GM06990 (cell line): ENCODE measurements at regions not wholly inside any gene's neighbourhood (a gene's known extent, or its start where the extent isn't known, plus 50 kb on each side); places are given as distances from the start of the nearest gene placed in this dataset.
A peak's percentile ranks its signal among the peaks of the same experiment; 100 is the strongest.

Experiments used
- DNase-seq: peaks from one replicate; pipeline ENCODE4 v3.0.0-alpha.2; 2011; ENCODE audit not compliant: insufficient read length; ENCODE audit errors: extremely low read depth
- H3K27me3 ChIP-seq: replicated peaks from 2 replicates; pipeline ENCODE4 v1.6.0; 2011; ENCODE audit warnings: low read length; ENCODE audit not compliant: control insufficient read depth, insufficient read depth
- H3K36me3 ChIP-seq: 2 replicates; pipeline ENCODE4 v1.5.1; 2011; ENCODE audit warnings: low read length; ENCODE audit not compliant: control insufficient read depth, insufficient read depth
- H3K4me3 ChIP-seq: replicated peaks from 2 replicates; pipeline ENCODE4 v1.5.1; 2011; ENCODE audit warnings: low read depth, mild to moderate bottlenecking, control low read depth, low read length
- TF ChIP-seq, protein P1 (sequence below): IDR thresholded peaks from 2 replicates; pipeline ENCODE4 v1.5.1; 2011; ENCODE audit warnings: low read length, control low read depth, mild to moderate bottlenecking, inconsistent platforms; ENCODE audit not compliant: insufficient read depth, poor library complexity, severe bottlenecking

DNA sequence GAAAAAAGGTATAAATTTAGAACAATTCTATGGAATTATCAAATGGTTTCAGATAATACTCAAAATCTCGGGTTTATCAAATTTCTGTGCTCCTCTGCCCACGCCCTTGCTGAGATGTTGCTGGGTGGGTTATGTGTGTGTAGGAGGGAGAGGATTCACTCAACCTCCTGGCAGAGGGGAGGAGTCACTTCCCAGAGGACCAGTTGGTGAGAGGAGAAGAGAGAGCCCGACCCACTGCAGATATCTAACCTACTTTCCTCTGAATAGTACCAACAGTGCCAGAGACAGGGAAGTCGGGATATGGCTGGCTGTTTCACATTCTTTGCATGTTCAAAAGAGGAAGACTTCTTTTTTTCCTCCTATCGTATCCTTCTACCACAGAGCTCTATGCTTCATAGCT is 187.1 kb upstream of the MAN1A1 start:
- H3K36me3 ChIP-seq = no peaks in the 10 kb centered on the region
- no peak overlapping the region for H3K4me3 ChIP-seq
- H3K27me3 ChIP-seq = no peaks in the 10 kb centered on the region
- no peak for DNase-seq
- TF ChIP-seq, protein P1, sequence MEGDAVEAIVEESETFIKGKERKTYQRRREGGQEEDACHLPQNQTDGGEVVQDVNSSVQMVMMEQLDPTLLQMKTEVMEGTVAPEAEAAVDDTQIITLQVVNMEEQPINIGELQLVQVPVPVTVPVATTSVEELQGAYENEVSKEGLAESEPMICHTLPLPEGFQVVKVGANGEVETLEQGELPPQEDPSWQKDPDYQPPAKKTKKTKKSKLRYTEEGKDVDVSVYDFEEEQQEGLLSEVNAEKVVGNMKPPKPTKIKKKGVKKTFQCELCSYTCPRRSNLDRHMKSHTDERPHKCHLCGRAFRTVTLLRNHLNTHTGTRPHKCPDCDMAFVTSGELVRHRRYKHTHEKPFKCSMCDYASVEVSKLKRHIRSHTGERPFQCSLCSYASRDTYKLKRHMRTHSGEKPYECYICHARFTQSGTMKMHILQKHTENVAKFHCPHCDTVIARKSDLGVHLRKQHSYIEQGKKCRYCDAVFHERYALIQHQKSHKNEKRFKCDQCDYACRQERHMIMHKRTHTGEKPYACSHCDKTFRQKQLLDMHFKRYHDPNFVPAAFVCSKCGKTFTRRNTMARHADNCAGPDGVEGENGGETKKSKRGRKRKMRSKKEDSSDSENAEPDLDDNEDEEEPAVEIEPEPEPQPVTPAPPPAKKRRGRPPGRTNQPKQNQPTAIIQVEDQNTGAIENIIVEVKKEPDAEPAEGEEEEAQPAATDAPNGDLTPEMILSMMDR = no peak

DNA sequence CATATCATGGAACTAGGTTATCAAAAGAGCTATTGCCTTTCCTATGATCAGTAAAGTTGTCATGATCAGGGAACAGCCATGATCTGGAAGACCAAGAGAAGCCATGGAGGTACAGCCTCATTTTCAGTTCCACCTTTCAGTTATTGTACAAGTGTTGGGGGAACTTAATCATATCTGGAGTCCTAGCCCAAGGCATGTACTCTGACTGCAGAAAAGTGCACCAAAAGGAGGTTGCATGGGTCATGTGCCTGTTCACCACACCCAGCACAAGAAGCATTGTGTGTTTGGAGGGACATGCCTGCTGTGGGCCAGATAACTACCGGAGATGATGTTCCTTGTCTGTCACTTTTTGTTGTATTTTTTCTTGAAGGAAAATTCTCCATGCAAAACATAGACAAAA is 185.8 kb upstream of the MAN1A1 start:
- Histone ChIP-seq H3K36me3 (no peaks in the 10 kb centered on the region), H3K4me3 (no peak overlapping the region), H3K27me3 (no peaks in the 10 kb centered on the region)
- DNase-seq = peak; percentile 15
- TF ChIP-seq, protein P1 = no peak

DNA sequence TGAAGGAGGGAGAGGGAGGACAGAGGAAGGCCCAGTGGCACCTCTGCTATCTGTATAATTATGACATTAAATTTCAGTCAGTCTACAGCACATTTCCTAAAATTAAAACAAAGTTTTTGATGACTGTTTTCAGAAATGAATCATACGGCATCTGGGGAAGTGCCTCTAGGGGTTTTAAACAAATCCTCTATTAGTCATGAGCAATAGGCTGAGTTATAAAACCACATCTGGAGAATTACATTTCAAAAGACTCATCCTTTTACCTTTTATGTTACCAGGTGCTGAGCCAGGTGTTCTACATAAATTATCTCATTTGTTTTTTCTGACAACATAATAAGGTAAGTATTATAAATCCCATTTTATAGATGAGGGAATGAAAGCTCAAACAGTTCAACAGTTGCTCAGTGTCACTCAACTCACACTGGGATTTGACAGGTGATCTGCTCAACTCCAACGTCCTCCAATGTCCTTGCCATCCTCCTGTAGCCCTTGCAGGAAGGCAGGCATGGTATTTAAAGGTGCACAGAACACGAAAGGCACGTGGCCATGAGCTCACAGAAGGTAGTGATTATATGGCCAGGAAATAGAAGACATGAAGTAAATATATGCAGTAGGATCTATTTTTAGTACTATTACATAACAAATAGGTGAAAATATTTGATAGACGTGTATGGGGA is 184.2 kb upstream of the MAN1A1 start:
- DNase-seq = peak; percentile 37

DNA sequence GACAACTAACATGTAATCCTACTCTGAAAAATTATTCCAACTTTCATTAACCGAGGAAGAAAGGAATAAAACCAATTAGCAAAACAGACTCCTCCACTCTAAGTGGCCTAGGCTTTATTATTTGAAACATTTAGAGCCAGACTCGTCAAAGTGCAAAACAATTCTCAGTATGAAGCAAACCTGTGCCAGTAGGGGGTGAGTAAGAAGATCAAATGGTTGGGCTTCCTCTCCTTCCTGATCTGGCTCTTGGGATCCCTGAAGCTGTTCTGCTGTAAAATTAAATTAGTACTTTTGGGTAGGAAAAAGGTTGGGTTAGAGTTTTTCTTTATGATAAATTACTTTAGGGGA is 177.6 kb upstream of the MAN1A1 start:
- Histone ChIP-seq H3K4me3 (no peak overlapping the region), H3K36me3 (no peaks in the 10 kb centered on the region), H3K27me3 (no peaks in the 10 kb centered on the region)
- DNase-seq = no peak
- TF ChIP-seq, protein P1 = no peak

More for the DNA sequence above, 184.2 kb upstream of the MAN1A1 start:
- Histone ChIP-seq H3K27me3 (no peaks in the 10 kb centered on the region), H3K36me3 (no peaks in the 10 kb centered on the region), H3K4me3 (no peak overlapping the region)
- TF ChIP-seq, protein P1 = no peak

DNA sequence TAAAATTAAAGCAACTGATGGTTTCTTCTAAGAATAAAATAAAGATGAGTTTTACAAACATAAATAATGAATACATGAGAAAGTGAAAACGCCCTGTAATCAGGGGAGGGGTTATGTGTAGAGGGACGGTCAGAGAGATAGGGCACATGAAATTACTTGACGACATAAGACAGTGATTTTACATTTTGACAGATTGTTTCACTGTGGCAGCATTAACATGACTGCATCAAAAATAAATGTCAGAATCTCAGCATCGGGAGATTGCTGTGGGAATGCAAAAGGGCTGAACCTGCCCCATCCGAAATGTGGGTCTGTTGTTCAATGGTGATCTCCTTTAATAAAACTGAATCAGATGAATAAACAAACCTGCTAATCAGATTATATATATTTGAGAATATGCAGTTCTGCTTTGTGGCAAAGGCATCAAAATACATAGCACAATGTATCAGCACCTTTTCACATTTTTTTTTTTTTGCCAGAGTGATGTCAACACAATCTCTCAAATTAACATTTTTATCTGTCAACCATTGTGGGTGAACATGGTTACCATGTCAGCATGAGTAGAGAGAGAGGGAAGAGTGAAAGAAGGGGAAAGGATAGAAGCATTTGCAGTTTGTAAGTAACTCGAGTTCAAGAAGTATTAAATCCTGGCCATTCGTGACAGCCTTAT is 177.1 kb upstream of the MAN1A1 start:
- TF ChIP-seq, protein P1 = no peak
- no peaks in the 10 kb centered on the region for H3K36me3 ChIP-seq
- no peak for DNase-seq
- H3K4me3 ChIP-seq = no peak overlapping the region
- H3K27me3 ChIP-seq = no peaks in the 10 kb centered on the region
